Activated T-cell treated with anti-CD3 and anti-CD28 coated beads, Interleukin-2, amount 50 U/mL, for 4 hours (primary cell): ENCODE measurements at regions not wholly inside any gene's neighbourhood (a gene's known extent, or its start where the extent isn't known, plus 50 kb on each side); places are given as distances from the start of the nearest gene placed in this dataset.

ENCODE experiments used
- ATAC-seq, 2 donors: fragments of 200-7000 bp; cut with Tn5 transposase; one replicate each; pipeline ENCODE4 v1.10.0; 2021
- DNase-seq: peaks from one replicate; pipeline ENCODE4 v3.0.0-alpha.2; 2020
- H3K27me3 Mint-ChIP-seq: one replicate; pipeline ENCODE4 v1.8.0; 2021; ENCODE audit warnings: low read depth, mixed read lengths
- H3K36me3 Mint-ChIP-seq: one replicate; pipeline ENCODE4 v1.8.0; 2022; ENCODE audit warnings: mixed read lengths; ENCODE audit not compliant: insufficient read depth
- H3K4me1 Mint-ChIP-seq: one replicate; pipeline ENCODE4 v1.8.0; 2021; ENCODE audit warnings: low read depth, mixed read lengths
- H3K4me3 Mint-ChIP-seq: one replicate; pipeline ENCODE4 v1.8.0; 2021; ENCODE audit warnings: mild to moderate bottlenecking, moderate library complexity, mixed read lengths
- H3K9me3 Mint-ChIP-seq: one replicate; pipeline ENCODE4 v1.8.0; 2021; ENCODE audit warnings: mixed read lengths

- H3K36me3 Mint-ChIP-seq: no peaks in the 10 kb centered on the region
- no peak overlapping the region for H3K4me3 Mint-ChIP-seq
- ATAC-seq: no peak
- DNase-seq: no peak
- H3K4me1 Mint-ChIP-seq: no peaks in the 10 kb centered on the region
- H3K27me3 Mint-ChIP-seq: peaks cover 10% of the 10 kb centered on the region
- peaks cover 3% of the 10 kb centered on the region for H3K9me3 Mint-ChIP-seq
These were observed 70.4 kb downstream of the RCN1 start for GRCh38 chr11:32161293-32161692.

DNA sequence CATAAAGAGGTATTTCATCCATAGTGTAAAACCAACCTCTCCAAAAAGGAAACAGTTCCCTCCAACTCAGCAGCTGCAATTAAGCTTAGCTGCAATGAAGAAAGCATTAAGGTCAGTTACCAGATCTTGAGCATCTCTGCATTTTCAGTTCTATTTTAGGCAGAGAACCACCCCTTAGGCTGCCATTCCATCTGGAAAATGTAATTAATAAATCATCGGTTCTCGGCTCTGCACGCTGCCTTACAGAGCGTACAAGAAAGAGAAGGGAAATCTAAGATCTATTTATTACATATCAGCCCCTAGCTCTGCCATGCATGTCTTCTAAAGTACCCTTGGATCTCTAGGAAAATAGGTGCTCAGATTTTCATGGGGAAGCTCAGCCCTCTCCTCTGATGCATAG is 71.5 kb downstream of the RCN1 start:
- Mint-ChIP-seq H3K9me3 (no peaks in the 10 kb centered on the region), H3K4me1 (no peaks in the 10 kb centered on the region), H3K4me3 (no peak overlapping the region), H3K27me3 (peaks cover 10% of the 10 kb centered on the region), H3K36me3 (no peaks in the 10 kb centered on the region)
- DNase-seq (no peak), ATAC-seq (no peak)

GRCh38 chr11:32162906-32163305 is 72.0 kb downstream of the RCN1 start:
- no peak for DNase-seq
- peaks cover 10% of the 10 kb centered on the region for H3K27me3 Mint-ChIP-seq
- no peaks in the 10 kb centered on the region for H3K36me3 Mint-ChIP-seq
- no peak for ATAC-seq
- H3K9me3 Mint-ChIP-seq: no peaks in the 10 kb centered on the region
- no peaks in the 10 kb centered on the region for H3K4me1 Mint-ChIP-seq
- H3K4me3 Mint-ChIP-seq: no peak overlapping the region

- Mint-ChIP-seq H3K36me3 (no peaks in the 10 kb centered on the region), H3K27me3 (peaks cover 10% of the 10 kb centered on the region), H3K4me3 (no peak overlapping the region), H3K9me3 (no peaks in the 10 kb centered on the region), H3K4me1 (peaks cover 4% of the 10 kb centered on the region)
- no peak for ATAC-seq
- no peak for DNase-seq
These were observed 72.7 kb downstream of the RCN1 start for GRCh38 chr11:32163557-32163956.

DNA sequence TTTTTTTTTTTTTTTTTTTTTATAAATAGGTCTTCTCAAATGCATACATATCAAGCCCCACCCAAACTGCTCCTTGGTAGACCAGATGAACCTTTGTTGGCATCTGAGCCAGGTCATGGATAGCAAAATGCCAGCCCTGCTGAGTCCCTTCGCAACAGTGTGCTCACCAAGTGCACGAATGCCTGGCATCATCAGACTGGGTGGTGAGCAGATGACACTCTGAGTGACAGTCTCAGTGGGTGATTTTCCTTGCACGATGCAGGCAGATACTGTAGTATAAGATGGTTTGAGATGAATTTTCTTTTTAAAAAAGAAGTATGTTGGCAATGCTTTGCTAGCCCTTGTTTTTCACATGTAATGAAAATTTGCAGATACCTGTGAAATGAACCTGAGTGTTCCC is 74.0 kb downstream of the RCN1 start:
- DNase-seq (no peak), ATAC-seq (no peak)
- H3K4me1 Mint-ChIP-seq: peaks cover 15% of the 10 kb centered on the region
- H3K9me3 Mint-ChIP-seq: no peaks in the 10 kb centered on the region
- H3K4me3 Mint-ChIP-seq: no peak overlapping the region
- H3K36me3 Mint-ChIP-seq: no peaks in the 10 kb centered on the region
- peaks cover 3% of the 10 kb centered on the region for H3K27me3 Mint-ChIP-seq

DNA sequence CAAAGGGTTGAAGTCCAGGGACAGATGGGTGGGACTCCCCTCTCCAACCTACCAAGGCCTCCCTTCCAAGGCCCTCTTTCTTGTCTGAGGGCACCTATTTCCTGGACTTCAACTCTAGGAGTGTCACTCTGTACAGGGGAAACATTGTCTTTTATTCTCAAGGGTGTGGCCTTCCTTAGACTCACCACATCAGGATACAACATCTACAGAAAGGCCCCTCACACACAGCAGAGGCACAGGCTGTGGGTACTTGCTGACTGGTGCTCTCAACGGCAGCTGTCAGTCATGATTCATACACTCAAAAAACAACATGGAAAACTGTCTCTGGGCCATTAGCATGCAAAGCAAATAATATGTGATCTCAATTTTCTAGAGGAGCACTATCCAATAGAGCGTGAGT is 78.0 kb downstream of the RCN1 start:
- no peaks in the 10 kb centered on the region for H3K9me3 Mint-ChIP-seq
- no peak overlapping the region for H3K4me3 Mint-ChIP-seq
- no peak for ATAC-seq

DNA sequence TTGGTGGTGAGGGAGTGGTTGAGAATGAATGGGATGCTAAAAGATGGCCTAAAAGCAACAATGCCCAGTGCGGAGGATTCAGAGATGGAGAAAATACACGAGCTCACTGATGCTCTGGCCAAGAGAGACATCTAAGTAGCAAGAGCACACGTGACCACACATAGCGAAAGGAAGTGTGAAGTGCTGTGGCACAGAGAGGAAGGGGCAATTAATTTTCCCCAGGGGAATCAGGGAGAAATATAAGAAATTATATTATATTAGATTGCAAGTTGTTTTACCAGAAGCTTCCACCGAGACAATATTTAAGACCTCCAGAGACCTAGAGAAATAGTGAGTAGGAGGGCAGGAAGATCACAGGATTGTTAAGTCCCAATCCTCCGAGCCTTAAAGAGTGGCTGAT is 80.6 kb downstream of the RCN1 start:
- peaks cover 9% of the 10 kb centered on the region for H3K27me3 Mint-ChIP-seq
- H3K9me3 Mint-ChIP-seq: no peaks in the 10 kb centered on the region
- ATAC-seq (no peak), DNase-seq (no peak)
- no peaks in the 10 kb centered on the region for H3K36me3 Mint-ChIP-seq
- no peak overlapping the region for H3K4me3 Mint-ChIP-seq
- peaks cover 19% of the 10 kb centered on the region for H3K4me1 Mint-ChIP-seq

More for the DNA sequence above, 78.0 kb downstream of the RCN1 start:
- H3K36me3 Mint-ChIP-seq: no peaks in the 10 kb centered on the region
- H3K27me3 Mint-ChIP-seq: peaks cover 6% of the 10 kb centered on the region
- peaks cover 19% of the 10 kb centered on the region for H3K4me1 Mint-ChIP-seq
- DNase-seq: no peak

- peaks cover 10% of the 10 kb centered on the region for H3K27me3 Mint-ChIP-seq
- H3K9me3 Mint-ChIP-seq: no peaks in the 10 kb centered on the region
- no peaks in the 10 kb centered on the region for H3K36me3 Mint-ChIP-seq
- ATAC-seq: no peak
- DNase-seq: no peak
- H3K4me1 Mint-ChIP-seq: peaks cover 19% of the 10 kb centered on the region
- H3K4me3 Mint-ChIP-seq: no peak overlapping the region
These were observed 81.4 kb downstream of the RCN1 start for GRCh38 chr11:32172041-32172847.

DNA sequence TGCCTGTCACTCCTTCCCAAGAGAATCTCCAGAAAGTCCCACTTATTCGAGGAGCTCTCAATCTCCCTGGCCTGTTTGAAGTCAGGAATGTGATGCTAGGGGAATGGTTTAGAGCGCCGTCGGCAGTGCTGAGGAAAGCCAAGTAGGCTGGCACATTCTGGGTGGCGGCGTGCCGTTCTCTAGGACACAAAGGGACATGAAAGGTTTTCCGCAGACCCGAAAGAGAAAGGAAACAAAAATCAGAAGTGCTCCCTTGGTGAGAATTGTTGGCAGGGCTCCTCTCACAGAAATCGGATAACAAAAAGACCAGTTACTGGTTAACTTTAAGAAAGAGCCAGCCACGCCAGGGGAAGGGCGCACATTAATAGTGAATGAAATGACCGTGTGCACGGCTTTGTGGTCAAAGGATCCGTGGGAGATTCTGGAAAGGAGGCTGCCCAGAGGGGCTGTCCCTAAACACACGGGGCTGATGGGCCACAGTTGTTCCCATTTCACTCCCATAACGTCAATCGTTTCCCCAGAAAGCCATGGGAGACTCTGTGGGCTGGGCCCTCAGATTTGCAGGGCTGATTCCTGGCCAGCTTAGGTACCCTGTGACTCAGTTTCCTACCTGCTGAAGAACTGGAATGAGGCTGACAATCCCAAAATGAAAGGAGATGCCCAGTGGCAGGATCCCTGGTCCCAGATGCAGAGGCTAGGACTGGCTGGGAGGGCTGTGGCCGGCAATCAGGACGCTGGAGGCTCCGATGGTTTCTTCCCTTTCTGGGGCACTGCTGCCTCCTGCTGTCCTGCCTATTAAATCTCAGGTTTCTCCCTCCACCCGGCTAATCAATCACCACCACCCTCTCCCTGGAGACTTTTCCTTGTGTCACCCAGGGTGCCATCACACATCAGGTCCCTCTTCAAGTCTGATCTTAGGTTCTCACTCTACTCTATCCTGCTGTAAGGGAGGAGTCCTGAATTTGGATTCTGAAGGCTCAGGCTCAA is 82.3 kb downstream of the RCN1 start:
- no peaks in the 10 kb centered on the region for H3K9me3 Mint-ChIP-seq
- peaks cover 19% of the 10 kb centered on the region for H3K4me1 Mint-ChIP-seq
- peaks cover 12% of the 10 kb centered on the region for H3K27me3 Mint-ChIP-seq
- no peaks in the 10 kb centered on the region for H3K36me3 Mint-ChIP-seq
- no peak for ATAC-seq
- H3K4me3 Mint-ChIP-seq: no peak overlapping the region
- no peak for DNase-seq

GRCh38 chr11:32173977-32174376 is 83.1 kb downstream of the RCN1 start:
- no peaks in the 10 kb centered on the region for H3K9me3 Mint-ChIP-seq
- H3K27me3 Mint-ChIP-seq: peaks cover 12% of the 10 kb centered on the region
- H3K4me1 Mint-ChIP-seq: peaks cover 11% of the 10 kb centered on the region
- DNase-seq (no peak), ATAC-seq (no peak)
- H3K36me3 Mint-ChIP-seq: no peaks in the 10 kb centered on the region
- no peak overlapping the region for H3K4me3 Mint-ChIP-seq

- Mint-ChIP-seq H3K4me1 (peaks cover 2% of the 10 kb centered on the region), H3K9me3 (no peaks in the 10 kb centered on the region), H3K4me3 (no peak overlapping the region), H3K36me3 (no peaks in the 10 kb centered on the region), H3K27me3 (peaks cover 15% of the 10 kb centered on the region)
- DNase-seq: peak; percentile 72
- peak; percentile 72 to 77 for ATAC-seq
These were observed 85.5 kb downstream of the RCN1 start for GRCh38 chr11:32176223-32176934.

DNA sequence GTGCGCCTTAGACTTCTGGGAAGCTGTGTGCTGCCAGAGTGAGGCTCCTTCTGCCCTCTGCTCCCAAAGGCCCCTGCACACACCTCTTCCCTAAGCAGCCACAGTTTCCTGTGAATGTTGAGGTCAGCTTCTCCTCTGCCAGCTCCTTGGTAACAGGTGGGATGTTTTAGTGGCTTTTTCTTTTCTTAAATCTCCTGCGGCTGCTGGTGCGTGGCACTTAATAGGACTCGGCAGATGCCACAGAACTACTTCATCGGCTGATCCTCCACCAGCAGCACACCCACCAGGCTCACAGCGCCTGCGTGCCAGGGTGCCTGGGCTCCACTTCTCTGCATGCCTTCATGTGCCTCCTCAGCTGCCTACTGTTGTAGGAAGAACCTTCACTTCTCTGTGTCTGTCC is 87.8 kb downstream of the RCN1 start:
- no peaks in the 10 kb centered on the region for H3K4me1 Mint-ChIP-seq
- peaks cover 11% of the 10 kb centered on the region for H3K27me3 Mint-ChIP-seq
- H3K4me3 Mint-ChIP-seq: no peak overlapping the region
- no peaks in the 10 kb centered on the region for H3K9me3 Mint-ChIP-seq
- ATAC-seq (no peak), DNase-seq (no peak)
- no peaks in the 10 kb centered on the region for H3K36me3 Mint-ChIP-seq

DNA sequence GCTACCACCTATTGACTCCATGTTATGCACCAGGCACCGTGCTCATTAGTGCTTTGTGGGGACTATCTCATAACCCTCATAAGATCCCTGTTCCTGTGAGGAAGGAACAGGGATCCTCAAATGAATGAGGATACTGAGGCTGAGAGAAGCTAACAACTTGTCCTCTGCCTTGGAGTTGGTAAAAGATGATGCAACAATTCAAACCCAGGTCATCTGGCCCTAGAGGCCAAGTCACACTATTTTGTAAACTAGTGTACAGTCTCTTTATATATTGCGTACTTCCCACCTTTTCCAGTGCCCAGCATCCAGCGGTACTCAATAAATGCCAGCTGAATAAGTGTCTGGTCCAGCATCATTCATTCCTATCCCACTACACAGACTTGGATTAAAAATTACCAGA is 92.6 kb downstream of the RCN1 start:
- H3K36me3 Mint-ChIP-seq: no peaks in the 10 kb centered on the region
- H3K4me1 Mint-ChIP-seq: no peaks in the 10 kb centered on the region
- no peak overlapping the region for H3K4me3 Mint-ChIP-seq
- no peak for DNase-seq
- H3K27me3 Mint-ChIP-seq: peaks cover 15% of the 10 kb centered on the region
- no peak for ATAC-seq
- H3K9me3 Mint-ChIP-seq: no peaks in the 10 kb centered on the region

- no peaks in the 10 kb centered on the region for H3K36me3 Mint-ChIP-seq
- no peaks in the 10 kb centered on the region for H3K4me1 Mint-ChIP-seq
- no peaks in the 10 kb centered on the region for H3K9me3 Mint-ChIP-seq
- no peak for DNase-seq
- no peak overlapping the region for H3K4me3 Mint-ChIP-seq
- H3K27me3 Mint-ChIP-seq: peaks cover 15% of the 10 kb centered on the region
- ATAC-seq: no peak
These were observed 93.3 kb downstream of the RCN1 start for GRCh38 chr11:32184041-32184722.
